H7 (cell line): ENCODE measurements at regions not wholly inside any gene's neighbourhood (a gene's known extent, or its start where the extent isn't known, plus 50 kb on each side); places are given as distances from the start of the nearest gene placed in this dataset.
A peak's percentile ranks its signal among the peaks of the same experiment; 100 is the strongest.

ENCODE experiments used
- DNase-seq: peaks from one replicate; pipeline ENCODE4 v3.0.0; 2012
- H3K27me3 ChIP-seq: 2 replicates; pipeline ENCODE4 v1.6.0; 2011; ENCODE audit warnings: mild to moderate bottlenecking, low read length; ENCODE audit not compliant: control insufficient read depth, insufficient read depth
- H3K36me3 ChIP-seq: replicated peaks from 2 replicates; pipeline ENCODE4 v1.5.1; 2011; ENCODE audit warnings: low read length; ENCODE audit not compliant: control insufficient read depth, insufficient read depth
- H3K4me3 ChIP-seq: 2 replicates; pipeline ENCODE4 v1.5.1; 2011; ENCODE audit warnings: low read depth, mild to moderate bottlenecking, control low read depth, low read length, moderate library complexity; ENCODE audit not compliant: insufficient read depth

GRCh38 chr10:108244443-108245228 lies 1080.1 kb upstream of the SORCS1 start:
- DNase-seq, result no peak
- no peaks in the 10 kb centered on the region for H3K36me3 ChIP-seq
- no peaks in the 10 kb centered on the region for H3K27me3 ChIP-seq
- H3K4me3 ChIP-seq, result no peak overlapping the region

- DNase-seq, result peak; percentile 0
- Histone ChIP-seq H3K27me3 (no peaks in the 10 kb centered on the region), H3K36me3 (no peaks in the 10 kb centered on the region), H3K4me3 (no peak overlapping the region)
These were observed 1076.7 kb upstream of the SORCS1 start for GRCh38 chr10:108241166-108241565.

GRCh38 chr10:108238261-108238660 lies 1073.8 kb upstream of the SORCS1 start:
- no peak for DNase-seq
- Histone ChIP-seq H3K36me3 (no peaks in the 10 kb centered on the region), H3K27me3 (no peaks in the 10 kb centered on the region), H3K4me3 (no peak overlapping the region)

GRCh38 chr10:108230478-108231170 lies 1066.1 kb upstream of the SORCS1 start:
- no peak for DNase-seq
- H3K36me3 ChIP-seq, result no peaks in the 10 kb centered on the region
- no peak overlapping the region for H3K4me3 ChIP-seq
- no peaks in the 10 kb centered on the region for H3K27me3 ChIP-seq

- H3K36me3 ChIP-seq, result no peaks in the 10 kb centered on the region
- no peaks in the 10 kb centered on the region for H3K27me3 ChIP-seq
- no peak overlapping the region for H3K4me3 ChIP-seq
- DNase-seq, result no peak
These were observed 1044.2 kb upstream of the SORCS1 start for GRCh38 chr10:108208732-108209131.

- H3K4me3 ChIP-seq, result no peak overlapping the region
- no peaks in the 10 kb centered on the region for H3K27me3 ChIP-seq
- no peak for DNase-seq
- no peaks in the 10 kb centered on the region for H3K36me3 ChIP-seq
These were observed 1043.5 kb upstream of the SORCS1 start for GRCh38 chr10:108208038-108208437.

GRCh38 chr10:108204528-108205305 lies 1040.2 kb upstream of the SORCS1 start:
- Histone ChIP-seq H3K4me3 (no peak overlapping the region), H3K36me3 (no peaks in the 10 kb centered on the region), H3K27me3 (no peaks in the 10 kb centered on the region)
- peak; percentile 13 for DNase-seq

- Histone ChIP-seq H3K27me3 (no peaks in the 10 kb centered on the region), H3K36me3 (no peaks in the 10 kb centered on the region), H3K4me3 (no peak overlapping the region)
- DNase-seq, result no peak
These were observed 1039.5 kb upstream of the SORCS1 start for GRCh38 chr10:108203905-108204527.

- H3K27me3 ChIP-seq, result no peaks in the 10 kb centered on the region
- H3K36me3 ChIP-seq, result no peaks in the 10 kb centered on the region
- no peak for DNase-seq
- H3K4me3 ChIP-seq, result no peak overlapping the region
These were observed 1023.0 kb upstream of the SORCS1 start for GRCh38 chr10:108187408-108188012.

- H3K36me3 ChIP-seq, result no peaks in the 10 kb centered on the region
- no peak overlapping the region for H3K4me3 ChIP-seq
- H3K27me3 ChIP-seq, result no peaks in the 10 kb centered on the region
- DNase-seq, result no peak
These were observed 1019.6 kb upstream of the SORCS1 start for GRCh38 chr10:108184114-108184513.

GRCh38 chr10:108180878-108181277 lies 1016.4 kb upstream of the SORCS1 start:
- DNase-seq, result no peak
- Histone ChIP-seq H3K36me3 (no peaks in the 10 kb centered on the region), H3K27me3 (no peaks in the 10 kb centered on the region), H3K4me3 (no peak overlapping the region)

- no peak for DNase-seq
- no peaks in the 10 kb centered on the region for H3K27me3 ChIP-seq
- H3K4me3 ChIP-seq, result no peak overlapping the region
- H3K36me3 ChIP-seq, result no peaks in the 10 kb centered on the region
These were observed 1005.3 kb upstream of the SORCS1 start for GRCh38 chr10:108169846-108170245.

- Histone ChIP-seq H3K27me3 (no peaks in the 10 kb centered on the region), H3K36me3 (no peaks in the 10 kb centered on the region), H3K4me3 (no peak overlapping the region)
- DNase-seq, result no peak
These were observed 1003.3 kb upstream of the SORCS1 start for GRCh38 chr10:108167766-108168165.

- no peak for DNase-seq
- Histone ChIP-seq H3K4me3 (no peak overlapping the region), H3K36me3 (no peaks in the 10 kb centered on the region), H3K27me3 (no peaks in the 10 kb centered on the region)
These were observed 1001.9 kb upstream of the SORCS1 start for GRCh38 chr10:108166401-108166800.
